ENCODE measurements at regions not wholly inside any gene's neighbourhood (a gene's known extent, or its start where the extent isn't known, plus 50 kb on each side); places are given as distances from the start of the nearest gene placed in this dataset.

- peaks cover 4% of the 10 kb centered on the region for H3K9me3 Mint-ChIP-seq
- no peak overlapping the region for H3K27ac Mint-ChIP-seq
- peaks cover 8% of the 10 kb centered on the region for H3K27me3 Mint-ChIP-seq
- DNase-seq = no peak
- ATAC-seq = no peak
- H3K4me1 Mint-ChIP-seq = no peaks in the 10 kb centered on the region
- no peak overlapping the region for H3K4me3 Mint-ChIP-seq
- H3K36me3 Mint-ChIP-seq (ENCODE audit: low read depth) = no peaks in the 10 kb centered on the region
These were observed 383.3 kb downstream of the C12orf75 start for GRCh38 chr12:105713606-105714305.

- Mint-ChIP-seq H3K4me1 (no peaks in the 10 kb centered on the region), H3K36me3 (ENCODE audit: low read depth) (no peaks in the 10 kb centered on the region)
These were observed 386.1 kb downstream of the C12orf75 start for GRCh38 chr12:105716621-105717020.

GRCh38 chr12:105721051-105721825, 390.7 kb downstream of the C12orf75 start:
- Mint-ChIP-seq H3K36me3 (ENCODE audit: low read depth) (no peaks in the 10 kb centered on the region), H3K9me3 (peaks cover 4% of the 10 kb centered on the region)

More at GRCh38 chr12:105716621-105717020, 386.1 kb downstream of the C12orf75 start:
- DNase-seq (no peak), ATAC-seq (no peak)
- Mint-ChIP-seq H3K4me3 (no peak overlapping the region), H3K27me3 (peaks cover 8% of the 10 kb centered on the region), H3K9me3 (peaks cover 4% of the 10 kb centered on the region), H3K27ac (no peak overlapping the region)

GRCh38 chr12:105721891-105722290, 391.4 kb downstream of the C12orf75 start:
- Mint-ChIP-seq H3K36me3 (ENCODE audit: low read depth) (no peaks in the 10 kb centered on the region), H3K4me1 (no peaks in the 10 kb centered on the region), H3K27me3 (peaks cover 3% of the 10 kb centered on the region), H3K27ac (no peak overlapping the region), H3K4me3 (no peak overlapping the region), H3K9me3 (peaks cover 2% of the 10 kb centered on the region)
- DNase-seq (no peak), ATAC-seq (no peak)

More at GRCh38 chr12:105721051-105721825, 390.7 kb downstream of the C12orf75 start:
- H3K4me1 Mint-ChIP-seq = no peaks in the 10 kb centered on the region
- H3K27me3 Mint-ChIP-seq = peaks cover 4% of the 10 kb centered on the region
- DNase-seq (no peak), ATAC-seq (no peak)
- H3K27ac Mint-ChIP-seq = no peak overlapping the region
- no peak overlapping the region for H3K4me3 Mint-ChIP-seq

- Mint-ChIP-seq H3K27ac (no peak overlapping the region), H3K4me1 (no peaks in the 10 kb centered on the region), H3K36me3 (ENCODE audit: low read depth) (no peaks in the 10 kb centered on the region), H3K4me3 (no peak overlapping the region), H3K27me3 (peaks cover 3% of the 10 kb centered on the region), H3K9me3 (no peaks in the 10 kb centered on the region)
- ATAC-seq (no peak), DNase-seq (no peak)
These were observed 392.6 kb downstream of the C12orf75 start for GRCh38 chr12:105723066-105723465.

- H3K4me3 Mint-ChIP-seq = no peak overlapping the region
- no peak for DNase-seq
- H3K27me3 Mint-ChIP-seq = no peaks in the 10 kb centered on the region
- no peaks in the 10 kb centered on the region for H3K36me3 Mint-ChIP-seq (ENCODE audit: low read depth)
- no peaks in the 10 kb centered on the region for H3K4me1 Mint-ChIP-seq
- no peak for ATAC-seq
- no peak overlapping the region for H3K27ac Mint-ChIP-seq
- no peaks in the 10 kb centered on the region for H3K9me3 Mint-ChIP-seq
These were observed 393.0 kb downstream of the C12orf75 start for GRCh38 chr12:105723494-105723893.

GRCh38 chr12:105724641-105725040, 394.1 kb downstream of the C12orf75 start:
- Mint-ChIP-seq H3K4me1 (no peaks in the 10 kb centered on the region), H3K36me3 (ENCODE audit: low read depth) (no peaks in the 10 kb centered on the region), H3K4me3 (no peak overlapping the region), H3K27me3 (no peaks in the 10 kb centered on the region), H3K9me3 (no peaks in the 10 kb centered on the region), H3K27ac (no peak overlapping the region)
- no peak for ATAC-seq
- DNase-seq = no peak

- Mint-ChIP-seq H3K27me3 (no peaks in the 10 kb centered on the region), H3K9me3 (no peaks in the 10 kb centered on the region), H3K4me1 (no peaks in the 10 kb centered on the region), H3K36me3 (ENCODE audit: low read depth) (no peaks in the 10 kb centered on the region), H3K27ac (no peak overlapping the region), H3K4me3 (no peak overlapping the region)
- ATAC-seq (no peak), DNase-seq (no peak)
These were observed 394.6 kb downstream of the C12orf75 start for GRCh38 chr12:105725054-105725453.

- Mint-ChIP-seq H3K27me3 (peaks cover 2% of the 10 kb centered on the region), H3K27ac (no peak overlapping the region), H3K4me1 (no peaks in the 10 kb centered on the region), H3K4me3 (no peak overlapping the region), H3K36me3 (ENCODE audit: low read depth) (no peaks in the 10 kb centered on the region), H3K9me3 (no peaks in the 10 kb centered on the region)
- DNase-seq (no peak), ATAC-seq (no peak)
These were observed 398.8 kb downstream of the C12orf75 start for GRCh38 chr12:105729181-105729771.

- DNase-seq (no peak), ATAC-seq (no peak)
- Mint-ChIP-seq H3K9me3 (no peaks in the 10 kb centered on the region), H3K27ac (no peak overlapping the region), H3K36me3 (ENCODE audit: low read depth) (no peaks in the 10 kb centered on the region), H3K4me3 (no peak overlapping the region), H3K4me1 (no peaks in the 10 kb centered on the region), H3K27me3 (peaks cover 2% of the 10 kb centered on the region)
These were observed 399.4 kb downstream of the C12orf75 start for GRCh38 chr12:105729926-105730325.

- H3K36me3 Mint-ChIP-seq (ENCODE audit: low read depth) = no peaks in the 10 kb centered on the region
- no peaks in the 10 kb centered on the region for H3K4me1 Mint-ChIP-seq
- H3K4me3 Mint-ChIP-seq = no peak overlapping the region
- DNase-seq (no peak), ATAC-seq (no peak)
- H3K27me3 Mint-ChIP-seq = peaks cover 6% of the 10 kb centered on the region
- no peak overlapping the region for H3K27ac Mint-ChIP-seq
- no peaks in the 10 kb centered on the region for H3K9me3 Mint-ChIP-seq
These were observed 403.1 kb downstream of the C12orf75 start for GRCh38 chr12:105733579-105733978.

GRCh38 chr12:105736498-105736897, 402.3 kb downstream of the NUAK1 start:
- Mint-ChIP-seq H3K9me3 (no peaks in the 10 kb centered on the region), H3K36me3 (ENCODE audit: low read depth) (no peaks in the 10 kb centered on the region), H3K27ac (no peak overlapping the region), H3K4me1 (no peaks in the 10 kb centered on the region), H3K4me3 (no peak overlapping the region), H3K27me3 (peaks cover 6% of the 10 kb centered on the region)
- no peak for DNase-seq
- ATAC-seq = no peak

GRCh38 chr12:105738051-105738450, 400.7 kb downstream of the NUAK1 start:
- no peaks in the 10 kb centered on the region for H3K4me1 Mint-ChIP-seq
- H3K4me3 Mint-ChIP-seq = no peak overlapping the region
- H3K9me3 Mint-ChIP-seq = no peaks in the 10 kb centered on the region
- no peaks in the 10 kb centered on the region for H3K36me3 Mint-ChIP-seq (ENCODE audit: low read depth)
- ATAC-seq (no peak), DNase-seq (no peak)
- peaks cover 4% of the 10 kb centered on the region for H3K27me3 Mint-ChIP-seq
- H3K27ac Mint-ChIP-seq = no peak overlapping the region

GRCh38 chr12:105740369-105740768, 398.4 kb downstream of the NUAK1 start:
- ATAC-seq (no peak), DNase-seq (no peak)
- H3K4me3 Mint-ChIP-seq = no peak overlapping the region
- H3K27me3 Mint-ChIP-seq = peaks cover 4% of the 10 kb centered on the region
- no peak overlapping the region for H3K27ac Mint-ChIP-seq
- H3K36me3 Mint-ChIP-seq (ENCODE audit: low read depth) = no peaks in the 10 kb centered on the region
- H3K4me1 Mint-ChIP-seq = no peaks in the 10 kb centered on the region
- no peaks in the 10 kb centered on the region for H3K9me3 Mint-ChIP-seq
